ENCODE measurements at regions not wholly inside any gene's neighbourhood (a gene's known extent, or its start where the extent isn't known, plus 50 kb on each side); places are given as distances from the start of the nearest gene placed in this dataset.
A peak's percentile ranks its signal among the peaks of the same experiment; 100 is the strongest.
"Not testable (repeated sequence)": the region's sequence is repeated elsewhere in the genome, so short reads cannot be mapped to it uniquely, and the experiment has no call there.

DNA sequence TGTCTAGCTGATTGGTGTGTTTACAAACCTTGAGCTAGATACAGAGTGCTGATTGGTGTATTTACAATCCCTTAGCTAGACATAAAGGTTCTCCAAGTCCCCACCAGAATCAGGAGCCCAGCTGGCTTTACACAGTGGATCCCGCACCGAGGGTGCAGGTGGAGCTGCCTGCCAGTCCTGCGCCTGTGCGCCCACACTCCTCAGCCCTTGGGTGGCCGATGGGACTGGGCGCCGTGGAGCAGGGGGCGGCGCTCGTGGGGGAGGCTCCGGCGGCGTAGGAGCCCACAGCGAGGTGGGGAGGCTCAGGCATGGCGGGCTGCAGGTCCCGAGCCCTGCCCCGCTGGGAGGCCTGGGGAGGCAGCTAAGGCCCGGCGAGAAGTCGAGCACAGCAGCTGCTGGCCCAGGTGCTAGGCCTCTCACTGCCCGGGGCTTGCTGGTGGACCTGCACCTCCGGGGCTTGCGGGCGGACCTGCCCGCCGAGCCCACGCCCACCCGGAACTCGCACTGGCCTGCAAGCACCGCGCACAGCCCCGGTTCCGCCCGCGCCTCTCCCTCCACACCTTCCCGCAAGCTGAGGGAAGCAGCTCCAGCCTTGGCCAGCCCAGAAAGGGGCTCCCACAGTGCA is 51.0 kb upstream of the CDYL start:
- H3K4me1 Mint-ChIP-seq (ENCODE audit: unreplicated experiment): peaks cover 22% of the 10 kb centered on the region
- H3K27ac Mint-ChIP-seq; H3K27me3 Mint-ChIP-seq; H3K4me3 Mint-ChIP-seq; H3K36me3 Mint-ChIP-seq; H3K9me3 Mint-ChIP-seq; DNase-seq (ENCODE audit: extremely low spot score, unreplicated experiment): not testable (repeated sequence)

DNA sequence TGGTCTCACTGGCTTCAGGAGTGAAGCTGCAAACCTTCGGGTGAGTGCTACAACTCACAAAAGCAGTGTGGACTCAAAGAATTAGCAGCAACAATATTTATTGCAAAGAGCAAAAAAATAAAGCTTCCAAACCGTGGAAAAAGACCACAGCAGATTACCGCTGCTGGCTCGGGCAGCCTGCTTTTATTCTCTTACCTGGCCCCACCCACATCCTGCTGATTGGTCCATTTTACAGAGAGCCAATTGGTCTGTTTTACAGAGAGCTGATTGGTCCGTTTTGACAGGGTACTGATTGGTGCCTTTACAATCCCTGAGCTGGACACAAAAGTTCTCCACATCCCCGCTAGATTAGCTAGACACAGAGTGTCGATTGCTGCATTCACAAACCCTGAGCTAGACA is 51.5 kb upstream of the CDYL start:
- not testable (repeated sequence) for H3K9me3 Mint-ChIP-seq; H3K4me3 Mint-ChIP-seq; DNase-seq (ENCODE audit: extremely low spot score, unreplicated experiment); H3K27ac Mint-ChIP-seq; H3K27me3 Mint-ChIP-seq; H3K36me3 Mint-ChIP-seq
- H3K4me1 Mint-ChIP-seq (ENCODE audit: unreplicated experiment): peaks cover 22% of the 10 kb centered on the region

DNA sequence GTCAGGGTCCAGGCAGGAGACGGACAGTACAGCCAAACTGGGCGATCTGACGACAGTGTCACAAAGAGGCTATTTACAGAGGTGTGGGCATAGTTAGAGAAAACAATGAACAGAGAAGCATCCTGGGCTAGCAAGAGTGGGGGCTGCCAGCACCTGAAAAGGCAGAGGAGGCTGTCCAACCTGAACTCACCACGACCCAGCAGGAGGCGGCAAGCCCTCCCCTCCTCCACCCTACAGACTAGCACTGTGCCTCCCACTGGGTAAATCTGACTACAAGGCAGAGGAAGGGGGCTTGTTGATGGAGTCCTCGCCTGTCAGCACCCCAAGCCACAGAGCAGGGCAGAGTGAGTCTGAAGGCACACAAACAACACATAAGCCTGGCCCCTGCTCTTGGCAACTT is 52.8 kb upstream of the CDYL start:
- Mint-ChIP-seq H3K27ac (no peak overlapping the region), H3K27me3 (peaks cover 3% of the 10 kb centered on the region), H3K9me3 (no peaks in the 10 kb centered on the region), H3K4me1 (ENCODE audit: unreplicated experiment) (peaks cover 13% of the 10 kb centered on the region), H3K4me3 (no peak overlapping the region), H3K36me3 (no peaks in the 10 kb centered on the region)
- TF ChIP-seq, protein P1, sequence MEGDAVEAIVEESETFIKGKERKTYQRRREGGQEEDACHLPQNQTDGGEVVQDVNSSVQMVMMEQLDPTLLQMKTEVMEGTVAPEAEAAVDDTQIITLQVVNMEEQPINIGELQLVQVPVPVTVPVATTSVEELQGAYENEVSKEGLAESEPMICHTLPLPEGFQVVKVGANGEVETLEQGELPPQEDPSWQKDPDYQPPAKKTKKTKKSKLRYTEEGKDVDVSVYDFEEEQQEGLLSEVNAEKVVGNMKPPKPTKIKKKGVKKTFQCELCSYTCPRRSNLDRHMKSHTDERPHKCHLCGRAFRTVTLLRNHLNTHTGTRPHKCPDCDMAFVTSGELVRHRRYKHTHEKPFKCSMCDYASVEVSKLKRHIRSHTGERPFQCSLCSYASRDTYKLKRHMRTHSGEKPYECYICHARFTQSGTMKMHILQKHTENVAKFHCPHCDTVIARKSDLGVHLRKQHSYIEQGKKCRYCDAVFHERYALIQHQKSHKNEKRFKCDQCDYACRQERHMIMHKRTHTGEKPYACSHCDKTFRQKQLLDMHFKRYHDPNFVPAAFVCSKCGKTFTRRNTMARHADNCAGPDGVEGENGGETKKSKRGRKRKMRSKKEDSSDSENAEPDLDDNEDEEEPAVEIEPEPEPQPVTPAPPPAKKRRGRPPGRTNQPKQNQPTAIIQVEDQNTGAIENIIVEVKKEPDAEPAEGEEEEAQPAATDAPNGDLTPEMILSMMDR (conservative IDR thresholded peaks at IDR 0.05): no peak
- no peak for DNase-seq (ENCODE audit: extremely low spot score, unreplicated experiment)

DNA sequence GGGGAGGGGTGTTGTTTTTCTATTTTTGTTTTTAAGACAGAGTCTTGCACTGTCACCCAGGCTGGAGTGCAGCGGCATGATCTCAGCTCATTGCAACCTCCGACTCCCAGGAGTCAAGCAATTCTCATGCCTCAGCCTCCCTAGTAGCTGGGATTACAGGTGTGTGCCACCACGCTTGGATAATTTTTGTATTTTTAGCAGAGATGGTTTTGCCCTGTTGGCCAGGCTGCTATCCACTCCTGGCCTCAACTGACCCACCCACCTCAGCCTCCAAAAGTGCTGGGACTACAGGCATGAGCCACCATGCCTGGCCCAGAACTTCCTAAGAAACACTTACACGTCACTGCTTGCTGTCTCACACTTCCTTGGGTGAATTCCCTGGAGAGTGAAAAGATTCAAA is 54.8 kb upstream of the CDYL start:
- not testable (repeated sequence) for H3K27ac Mint-ChIP-seq; H3K4me1 Mint-ChIP-seq (ENCODE audit: unreplicated experiment)
- peak; percentile 27 for DNase-seq (ENCODE audit: extremely low spot score, unreplicated experiment)

DNA sequence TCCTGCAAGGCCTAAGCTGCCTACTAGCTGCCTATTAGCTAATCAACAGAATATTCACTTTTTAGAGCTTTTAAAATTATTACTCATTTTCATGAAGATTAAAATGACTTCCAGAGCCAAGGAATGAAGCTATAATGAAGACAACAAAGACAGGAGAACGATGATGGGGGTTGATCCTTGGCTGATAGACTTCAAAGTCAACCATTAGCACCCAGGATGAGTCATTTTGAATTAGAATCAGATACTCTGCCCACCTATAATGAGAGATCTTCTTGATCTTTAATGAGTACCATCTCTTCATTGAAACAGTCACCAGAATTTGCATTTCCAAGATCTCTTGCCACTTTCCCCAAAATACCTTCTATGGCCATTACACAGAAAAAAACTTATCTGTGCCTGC is 56.7 kb upstream of the CDYL start:
- no peaks in the 10 kb centered on the region for H3K36me3 Mint-ChIP-seq
- DNase-seq (ENCODE audit: extremely low spot score, unreplicated experiment): no peak
- TF ChIP-seq, protein P1 (conservative IDR thresholded peaks at IDR 0.05): no peak
- no peak overlapping the region for H3K27ac Mint-ChIP-seq
- no peaks in the 10 kb centered on the region for H3K4me1 Mint-ChIP-seq (ENCODE audit: unreplicated experiment)
- peaks cover 7% of the 10 kb centered on the region for H3K9me3 Mint-ChIP-seq
- H3K27me3 Mint-ChIP-seq: peaks cover 3% of the 10 kb centered on the region
- no peak overlapping the region for H3K4me3 Mint-ChIP-seq

More for the DNA sequence above, 54.8 kb upstream of the CDYL start:
- H3K36me3 Mint-ChIP-seq, H3K27me3 Mint-ChIP-seq, H3K9me3 Mint-ChIP-seq, H3K4me3 Mint-ChIP-seq: not testable (repeated sequence)

DNA sequence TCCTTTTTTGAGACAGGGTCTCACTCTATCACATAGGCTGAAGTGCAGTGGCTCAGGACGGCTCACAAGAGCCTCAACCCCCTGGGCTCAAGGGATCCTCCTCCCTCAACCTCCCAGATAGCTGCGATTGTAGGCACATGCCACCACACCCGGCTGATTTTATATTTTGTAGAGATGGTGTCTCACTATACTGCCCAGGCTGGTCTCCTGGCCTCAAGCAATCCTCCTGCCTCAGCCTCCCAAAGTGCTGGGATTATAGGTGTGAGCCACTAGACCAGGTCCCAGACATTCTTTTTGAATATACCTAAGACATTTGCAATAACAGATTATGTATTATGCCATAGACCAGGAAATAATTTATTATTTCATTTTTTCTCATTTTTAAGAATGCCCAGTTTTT is 58.3 kb upstream of the CDYL start:
- Mint-ChIP-seq H3K9me3 (peaks cover 7% of the 10 kb centered on the region), H3K4me3 (no peak overlapping the region), H3K27me3 (no peaks in the 10 kb centered on the region), H3K36me3 (no peaks in the 10 kb centered on the region), H3K4me1 (ENCODE audit: unreplicated experiment) (no peaks in the 10 kb centered on the region), H3K27ac (no peak overlapping the region)
- TF ChIP-seq, protein P1 (conservative IDR thresholded peaks at IDR 0.05): no peak
- no peak for DNase-seq (ENCODE audit: extremely low spot score, unreplicated experiment)

DNA sequence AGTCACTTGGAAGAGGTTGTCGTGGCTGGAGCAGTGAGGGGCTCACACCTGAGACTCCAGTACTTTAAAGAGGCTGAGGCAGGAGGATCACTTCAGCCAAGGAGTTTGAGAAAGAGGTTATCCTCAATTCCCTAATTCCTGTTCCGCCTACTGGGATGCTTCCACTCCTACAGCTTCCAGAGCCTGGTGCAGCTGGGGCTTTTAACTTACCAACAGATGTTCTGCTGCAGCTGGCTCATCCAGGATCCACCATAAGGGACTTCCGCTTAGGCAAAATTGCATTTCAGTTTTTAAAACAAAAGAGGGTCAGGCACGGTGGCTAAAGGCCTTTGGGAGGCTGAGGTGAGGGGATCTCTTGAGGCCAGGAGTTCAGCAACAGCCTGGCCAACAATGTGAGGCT is 59.1 kb upstream of the CDYL start:
- no peak for DNase-seq (ENCODE audit: extremely low spot score, unreplicated experiment)
- H3K9me3 Mint-ChIP-seq: peaks cover 7% of the 10 kb centered on the region
- no peak overlapping the region for H3K4me3 Mint-ChIP-seq
- no peaks in the 10 kb centered on the region for H3K36me3 Mint-ChIP-seq
- no peaks in the 10 kb centered on the region for H3K4me1 Mint-ChIP-seq (ENCODE audit: unreplicated experiment)
- no peak overlapping the region for H3K27ac Mint-ChIP-seq
- TF ChIP-seq, protein P1 (conservative IDR thresholded peaks at IDR 0.05): no peak
- no peaks in the 10 kb centered on the region for H3K27me3 Mint-ChIP-seq

Measured in type B pancreatic cell (in vitro differentiated cells).